HCT116 (cell line): ENCODE measurements at regions not wholly inside any gene's neighbourhood (a gene's known extent, or its start where the extent isn't known, plus 50 kb on each side); places are given as distances from the start of the nearest gene placed in this dataset.

Experiments
- ATAC-seq: fragments of 200-7000 bp; cut with Tn5 transposase; 2 replicates; pipeline ENCODE4 v1.9.1; 2020; ENCODE audit warnings: mild to moderate bottlenecking, moderate library complexity
- BruUV-seq: library from RNA; stranded (reverse); fragments of 400-500 nt; replicated peaks from 2 replicates; lab custom pipeline; 2021; lab: Mats Ljungman, UMichigan
- CTCF ChIA-PET: fragments of 300-600 bp; sonication (Branson Sonifier 250); formaldehyde crosslinking; loops from one replicate; lab custom pipeline; 2021; ENCODE audit warnings: antibody characterized with exemption; lab: Charles Lee
- POLR2A ChIA-PET: fragments of 300-600, 350-600 bp; sonication (Branson Sonifier 250); formaldehyde crosslinking; loops from one replicate; lab custom pipeline; 2021; ENCODE audit warnings: antibody characterized with exemption; lab: Charles Lee
- RAD21 ChIA-PET, 2 experiments: fragments of 300-600 bp; sonication (Branson Sonifier 250); formaldehyde crosslinking; loops; one replicate each; lab custom pipeline; 2023; ENCODE audit warnings: low total read pairs in 2 of 2; ENCODE audit not compliant: uncharacterized antibody in 2 of 2, unreplicated experiment in 2 of 2, low non-redundant PET in 1 of 2; lab: Charles Lee
- DNase-seq: peaks from one replicate; pipeline ENCODE4 v3.0.0-alpha.2; 2010; ENCODE audit warnings: low read depth, low spot score
- H2AFZ ChIP-seq: fragments of 200-600 bp; shearing (Covaris generic), sonication (generic); 2 replicates; pipeline ENCODE4 v1.6.1; 2017; ENCODE audit warnings: low read depth, mixed run types, mixed read lengths, antibody characterized with exemption, low read length; ENCODE audit not compliant: poor library complexity, severe bottlenecking
- H3K27ac ChIP-seq: 2 replicates; pipeline ENCODE4 v1.5.1; 2012; ENCODE audit warnings: low read depth, low read length
- H3K27me3 ChIP-seq: fragments of 200-600 bp; sonication (generic); 2 replicates; pipeline ENCODE4 v1.6.1; 2016; ENCODE audit warnings: mixed run types, low read length, mixed read lengths; ENCODE audit not compliant: insufficient read depth
- H3K36me3 ChIP-seq, 2 experiments: fragments of 200-500 bp in 1 of 2; fragments of 200-600 bp in 1 of 2; sonication (Bioruptor generic) in 1 of 2; sonication (generic) in 1 of 2; 2 replicates each; pipeline versions ENCODE4 v1.5.1 to v1.6.1; 2014 to 2016; ENCODE audit warnings: low read length in 2 of 2, inconsistent platforms in 1 of 2, mixed read lengths in 1 of 2, mixed run types in 1 of 2; ENCODE audit not compliant: insufficient read depth in 2 of 2, control insufficient read depth in 1 of 2
- H3K4me1 ChIP-seq, 2 experiments: fragments of 200-600 bp in 1 of 2; sonication (generic) in 1 of 2; 2 replicates each; pipeline versions ENCODE4 v1.5.1 to v1.6.1; 2012 to 2017; ENCODE audit warnings: low read length in 2 of 2, inconsistent platforms in 1 of 2, mild to moderate bottlenecking in 1 of 2, mixed read lengths in 1 of 2, mixed run types in 1 of 2, moderate library complexity in 1 of 2; ENCODE audit not compliant: insufficient read depth in 2 of 2, control insufficient read depth in 1 of 2
- H3K4me2 ChIP-seq: fragments of 200-600 bp; sonication (generic); 2 replicates; pipeline ENCODE4 v1.6.1; 2017; ENCODE audit warnings: mixed run types, low read length, mixed read lengths
- H3K4me3 ChIP-seq, 2 experiments: fragments of 200-600 bp in 1 of 2; sonication (generic) in 1 of 2; replicated peaks in 1 of 2; 2 replicates each; pipeline ENCODE4 v1.5.1; 2011 to 2016; ENCODE audit warnings: low read length in 2 of 2, control low read depth in 1 of 2, low read depth in 1 of 2, mild to moderate bottlenecking in 1 of 2, mixed read lengths in 1 of 2, mixed run types in 1 of 2
- H3K79me2 ChIP-seq: fragments of 200-600 bp; sonication (generic); 2 replicates; pipeline ENCODE4 v1.6.1; 2017; ENCODE audit warnings: mild to moderate bottlenecking, mixed run types, low read length, moderate library complexity, mixed read lengths; ENCODE audit not compliant: insufficient read depth
- H3K9ac ChIP-seq: fragments of 200-600 bp; sonication (generic); 2 replicates; pipeline ENCODE4 v1.6.1; 2016; ENCODE audit warnings: low read length, mixed read lengths
- H3K9me2 ChIP-seq: fragments of 200-600 bp; sonication (generic), shearing (Covaris generic); 2 replicates; pipeline ENCODE4 v1.6.1; 2017; ENCODE audit warnings: mixed run types, mild to moderate bottlenecking, moderate library complexity; ENCODE audit not compliant: insufficient read depth
- H3K9me3 ChIP-seq, 2 experiments: fragments of 200-500 bp in 1 of 2; fragments of 200-600 bp in 1 of 2; sonication (Bioruptor generic) in 1 of 2; sonication (generic) in 1 of 2; 2 replicates each; pipeline ENCODE4 v1.6.1; 2014 to 2017; ENCODE audit warnings: low read length in 2 of 2, mixed read lengths in 2 of 2, inconsistent platforms in 1 of 2, low read depth in 1 of 2, mild to moderate bottlenecking in 1 of 2, mixed run types in 1 of 2, moderate library complexity in 1 of 2; ENCODE audit not compliant: control insufficient read depth in 1 of 2, insufficient read depth in 1 of 2
- H4K20me1 ChIP-seq: fragments of 200-600 bp; sonication (generic), shearing (Covaris generic); 2 replicates; pipeline ENCODE4 v1.6.1; 2017; ENCODE audit warnings: mixed run types, mild to moderate bottlenecking, moderate library complexity; ENCODE audit not compliant: insufficient read depth
- EGR1 ChIP-seq: IDR thresholded peaks from 2 replicates; pipeline ENCODE4 v1.6.1; 2012; ENCODE audit warnings: low read depth
- ELF1 ChIP-seq: IDR thresholded peaks from 2 replicates; pipeline ENCODE4 v1.6.1; 2012; ENCODE audit warnings: low read depth, borderline replicate concordance
- EZH2 ChIP-seq: fragments of 200-600 bp; sonication (generic); IDR thresholded peaks from 2 replicates; pipeline ENCODE4 v1.6.1; 2017; ENCODE audit warnings: antibody characterized with exemption, mixed run types
- EZH2phosphoT487 ChIP-seq: fragments of 200-600 bp; IDR thresholded peaks from 2 replicates; pipeline ENCODE4 v1.6.1; 2018; ENCODE audit warnings: antibody characterized with exemption, borderline replicate concordance
- FOSL1 ChIP-seq: IDR thresholded peaks from 2 replicates; pipeline ENCODE4 v1.6.1; 2012; ENCODE audit warnings: low read depth
- JUND ChIP-seq: IDR thresholded peaks from 2 replicates; pipeline ENCODE4 v1.6.1; 2012
- POLR2A ChIP-seq: IDR thresholded peaks from 2 replicates; pipeline ENCODE4 v1.7.0; 2011; ENCODE audit warnings: borderline replicate concordance; ENCODE audit not compliant: insufficient read depth, insufficient read length; ENCODE audit errors: extremely low read depth
- POLR2AphosphoS5 ChIP-seq: IDR thresholded peaks from 2 replicates; pipeline ENCODE4 v1.6.1; 2011; ENCODE audit warnings: mild to moderate bottlenecking, low read depth, low read length, moderate library complexity
- SIN3A ChIP-seq: IDR thresholded peaks from 2 replicates; pipeline ENCODE4 v1.6.1; 2012; ENCODE audit warnings: low read depth
- SRF ChIP-seq: IDR thresholded peaks from 2 replicates; pipeline ENCODE4 v1.6.1; 2012; ENCODE audit warnings: low read depth
- YY1 ChIP-seq: IDR thresholded peaks from 2 replicates; pipeline ENCODE4 v1.6.1; 2011; ENCODE audit warnings: low read length, low read depth, moderate library complexity, mild to moderate bottlenecking; ENCODE audit not compliant: insufficient replicate concordance; ENCODE audit errors: extremely low read depth
- ZFX ChIP-seq: fragments of 450-650 bp; IDR thresholded peaks from 2 replicates; pipeline ENCODE4 v1.6.1; 2017
- ZNF274 ChIP-seq: fragments of 200-500 bp; sonication (Bioruptor generic); IDR thresholded peaks from 2 replicates; pipeline ENCODE4 v1.6.1; 2014; ENCODE audit warnings: mild to moderate bottlenecking, low read depth, low read length, inconsistent platforms
- intact Hi-C: fragments of 100-400 bp; cut with micrococcal nuclease; formaldehyde crosslinking; loops from 2 replicates; pipeline ENCODE4 v1.10.0; 2022
- TF ChIP-seq, protein P1 (sequence below): IDR thresholded peaks from 2 replicates; pipeline ENCODE4 v1.6.1; 2012
- TF ChIP-seq, protein P2 (sequence below), 3 experiments: fragments of 200-600 bp in 1 of 3; sonication (generic) in 1 of 3; IDR thresholded peaks in 2 of 3; conservative IDR thresholded peaks in 1 of 3; 2 replicates each; pipeline ENCODE4 v1.5.1; 2012 to 2017; ENCODE audit warnings: low read depth in 2 of 3, low read length in 2 of 3, antibody characterized with exemption in 1 of 3, borderline replicate concordance in 1 of 3, control low read depth in 1 of 3, mild to moderate bottlenecking in 1 of 3, mixed read lengths in 1 of 3, mixed run types in 1 of 3, moderate library complexity in 1 of 3; ENCODE audit not compliant: insufficient read depth in 1 of 3
- TF ChIP-seq, protein P3 (sequence below): IDR thresholded peaks from 2 replicates; pipeline ENCODE4 v1.6.1; 2012
- TF ChIP-seq, protein P4 (sequence below): IDR thresholded peaks from 2 replicates; pipeline ENCODE4 v1.6.1; 2011; ENCODE audit warnings: mild to moderate bottlenecking, low read length, moderate library complexity; ENCODE audit not compliant: insufficient replicate concordance; ENCODE audit errors: extremely low read depth

DNA sequence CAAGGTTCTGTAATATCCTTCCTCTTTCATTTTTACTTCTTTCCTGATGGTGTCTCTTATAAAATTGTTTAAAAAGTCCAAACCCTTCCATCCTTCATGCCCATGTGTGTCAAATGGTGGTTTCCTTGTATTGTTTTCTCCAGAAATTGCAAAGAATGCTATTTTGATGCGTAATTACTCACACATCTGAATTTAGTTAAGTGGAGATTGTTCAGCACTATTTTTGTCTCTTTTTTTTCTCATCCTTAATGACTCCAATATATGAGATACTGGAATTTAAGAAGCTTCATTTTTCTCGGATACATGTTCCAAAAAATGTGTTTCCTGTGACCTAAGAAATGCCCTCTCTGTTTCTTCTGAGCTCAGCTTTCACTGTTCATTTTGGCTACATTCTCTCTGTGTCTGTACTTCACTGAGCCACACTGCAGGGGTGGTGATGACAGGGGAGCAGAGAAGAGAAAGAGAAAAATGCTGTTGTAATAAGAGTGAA lies 799.8 kb downstream of the DIPK2A start (continued):
- TF ChIP-seq, protein P1, sequence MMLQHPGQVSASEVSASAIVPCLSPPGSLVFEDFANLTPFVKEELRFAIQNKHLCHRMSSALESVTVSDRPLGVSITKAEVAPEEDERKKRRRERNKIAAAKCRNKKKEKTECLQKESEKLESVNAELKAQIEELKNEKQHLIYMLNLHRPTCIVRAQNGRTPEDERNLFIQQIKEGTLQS = no peak
- TF ChIP-seq FOSL1 (no peak), ZNF274 (no peak)

DNA sequence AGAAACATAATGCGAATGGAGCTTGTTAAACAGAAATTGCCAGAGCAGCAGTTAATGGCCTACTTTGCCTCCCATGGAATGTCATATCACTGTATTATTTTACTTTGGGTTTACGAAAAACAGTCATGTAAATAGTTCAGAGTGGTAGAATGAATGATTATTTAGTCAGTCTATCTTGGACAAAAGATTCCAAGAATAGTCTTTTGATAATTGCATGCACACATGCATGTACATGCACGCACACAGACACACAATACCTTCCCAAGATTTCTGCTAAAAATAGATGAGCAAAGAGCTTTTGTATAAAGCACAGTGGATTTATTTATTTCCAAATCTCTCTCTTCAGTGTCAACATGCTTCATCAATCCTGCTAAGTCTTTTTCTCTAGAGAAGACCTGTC lies 800.7 kb downstream of the DIPK2A start:
- ATAC-seq (no peak), DNase-seq (no peak)
- Histone ChIP-seq H3K4me3 (no peak overlapping the region), H3K9me3 (no peaks in the 10 kb centered on the region), H3K4me1 (no peaks in the 10 kb centered on the region), H3K79me2 (no peaks in the 10 kb centered on the region), H3K36me3 (no peaks in the 10 kb centered on the region), H3K9ac (no peak overlapping the region), H2AFZ (no peak overlapping the region), H4K20me1 (no peaks in the 10 kb centered on the region), H3K9me2 (no peaks in the 10 kb centered on the region), H3K27me3 (no peaks in the 10 kb centered on the region), H3K27ac (no peak overlapping the region), H3K4me2 (no peak overlapping the region)
- intact Hi-C loops = loop anchor here (5.0 kb wide), 2 partner anchors 875 to 995 kb away; no protein-coding TSS in a partner anchor
- no peak for TF ChIP-seq ZFX
- TF ChIP-seq FOSL1 = no peak
- no peak for TF ChIP-seq JUND
- no peak for TF ChIP-seq POLR2AphosphoS5
- TF ChIP-seq, protein P2, sequence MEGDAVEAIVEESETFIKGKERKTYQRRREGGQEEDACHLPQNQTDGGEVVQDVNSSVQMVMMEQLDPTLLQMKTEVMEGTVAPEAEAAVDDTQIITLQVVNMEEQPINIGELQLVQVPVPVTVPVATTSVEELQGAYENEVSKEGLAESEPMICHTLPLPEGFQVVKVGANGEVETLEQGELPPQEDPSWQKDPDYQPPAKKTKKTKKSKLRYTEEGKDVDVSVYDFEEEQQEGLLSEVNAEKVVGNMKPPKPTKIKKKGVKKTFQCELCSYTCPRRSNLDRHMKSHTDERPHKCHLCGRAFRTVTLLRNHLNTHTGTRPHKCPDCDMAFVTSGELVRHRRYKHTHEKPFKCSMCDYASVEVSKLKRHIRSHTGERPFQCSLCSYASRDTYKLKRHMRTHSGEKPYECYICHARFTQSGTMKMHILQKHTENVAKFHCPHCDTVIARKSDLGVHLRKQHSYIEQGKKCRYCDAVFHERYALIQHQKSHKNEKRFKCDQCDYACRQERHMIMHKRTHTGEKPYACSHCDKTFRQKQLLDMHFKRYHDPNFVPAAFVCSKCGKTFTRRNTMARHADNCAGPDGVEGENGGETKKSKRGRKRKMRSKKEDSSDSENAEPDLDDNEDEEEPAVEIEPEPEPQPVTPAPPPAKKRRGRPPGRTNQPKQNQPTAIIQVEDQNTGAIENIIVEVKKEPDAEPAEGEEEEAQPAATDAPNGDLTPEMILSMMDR (IDR thresholded peaks at IDR 0.05 in 2 of 3, conservative IDR thresholded peaks at IDR 0.05 in 1 of 3; ENCODE audit: borderline replicate concordance in 1 of 3, insufficient read depth in 1 of 3, low read depth in 2 of 3, low read length in 2 of 3) = no peak
- TF ChIP-seq ZNF274 = no peak
- TF ChIP-seq SRF = no peak
- TF ChIP-seq YY1 = no peak
- TF ChIP-seq SIN3A = no peak
- TF ChIP-seq EGR1 = no peak
- TF ChIP-seq, protein P3, sequence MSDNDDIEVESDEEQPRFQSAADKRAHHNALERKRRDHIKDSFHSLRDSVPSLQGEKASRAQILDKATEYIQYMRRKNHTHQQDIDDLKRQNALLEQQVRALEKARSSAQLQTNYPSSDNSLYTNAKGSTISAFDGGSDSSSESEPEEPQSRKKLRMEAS = no peak
- TF ChIP-seq POLR2A = no peak
- no peak for TF ChIP-seq EZH2phosphoT487
- TF ChIP-seq, protein P4, sequence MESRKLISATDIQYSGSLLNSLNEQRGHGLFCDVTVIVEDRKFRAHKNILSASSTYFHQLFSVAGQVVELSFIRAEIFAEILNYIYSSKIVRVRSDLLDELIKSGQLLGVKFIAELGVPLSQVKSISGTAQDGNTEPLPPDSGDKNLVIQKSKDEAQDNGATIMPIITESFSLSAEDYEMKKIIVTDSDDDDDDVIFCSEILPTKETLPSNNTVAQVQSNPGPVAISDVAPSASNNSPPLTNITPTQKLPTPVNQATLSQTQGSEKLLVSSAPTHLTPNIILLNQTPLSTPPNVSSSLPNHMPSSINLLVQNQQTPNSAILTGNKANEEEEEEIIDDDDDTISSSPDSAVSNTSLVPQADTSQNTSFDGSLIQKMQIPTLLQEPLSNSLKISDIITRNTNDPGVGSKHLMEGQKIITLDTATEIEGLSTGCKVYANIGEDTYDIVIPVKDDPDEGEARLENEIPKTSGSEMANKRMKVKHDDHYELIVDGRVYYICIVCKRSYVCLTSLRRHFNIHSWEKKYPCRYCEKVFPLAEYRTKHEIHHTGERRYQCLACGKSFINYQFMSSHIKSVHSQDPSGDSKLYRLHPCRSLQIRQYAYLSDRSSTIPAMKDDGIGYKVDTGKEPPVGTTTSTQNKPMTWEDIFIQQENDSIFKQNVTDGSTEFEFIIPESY = no peak
- TF ChIP-seq ELF1 = no peak
- no peak for TF ChIP-seq EZH2
- RAD21 ChIA-PET = no interaction called here
- POLR2A ChIA-PET = no interaction called here
- CTCF ChIA-PET = no interaction called here
- BruUV-seq = no TSS peak
